Epidermal melanocyte (primary cell): ENCODE measurements at regions not wholly inside any gene's neighbourhood (a gene's known extent, or its start where the extent isn't known, plus 50 kb on each side); places are given as distances from the start of the nearest gene placed in this dataset.

ENCODE experiments used
- DNase-seq: peaks from one replicate; pipeline ENCODE4 v3.0.0; 2011; ENCODE audit warnings: low spot score; ENCODE audit not compliant: insufficient read length

DNA sequence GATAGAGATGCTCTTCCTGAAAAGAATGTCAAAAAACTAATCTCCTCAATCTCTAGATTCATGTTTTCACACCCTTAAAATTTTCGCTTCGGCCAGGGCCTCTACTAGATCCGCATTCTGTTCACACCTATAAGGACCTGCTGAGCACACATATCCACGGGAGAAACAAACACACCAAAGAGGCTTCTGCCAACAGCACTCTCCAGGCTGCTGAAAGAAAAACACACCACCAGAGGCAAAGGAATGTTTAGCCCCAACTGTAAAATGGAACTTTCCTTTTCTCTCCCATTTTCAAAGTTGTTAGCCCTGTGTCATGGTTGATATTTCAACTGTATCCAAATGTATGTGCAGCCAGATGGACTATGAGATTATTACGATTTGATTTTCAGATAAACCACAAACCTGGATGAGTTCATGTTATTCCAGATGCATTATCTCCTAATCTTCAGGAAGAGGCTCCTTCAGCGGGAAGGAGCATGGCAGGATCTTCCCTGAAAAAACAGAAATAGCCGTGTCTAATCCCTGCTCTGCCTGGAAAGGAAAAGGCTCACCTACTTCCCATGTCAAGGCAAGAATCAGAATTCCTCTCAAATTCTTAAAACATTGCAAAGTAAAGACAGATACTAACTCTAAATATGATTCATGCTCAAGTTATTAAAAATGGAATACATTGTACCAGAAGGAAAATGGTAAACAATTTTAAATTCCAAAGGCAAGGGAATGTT, 442.7 kb upstream of the NR2F2 start:
- no peak for DNase-seq

DNA sequence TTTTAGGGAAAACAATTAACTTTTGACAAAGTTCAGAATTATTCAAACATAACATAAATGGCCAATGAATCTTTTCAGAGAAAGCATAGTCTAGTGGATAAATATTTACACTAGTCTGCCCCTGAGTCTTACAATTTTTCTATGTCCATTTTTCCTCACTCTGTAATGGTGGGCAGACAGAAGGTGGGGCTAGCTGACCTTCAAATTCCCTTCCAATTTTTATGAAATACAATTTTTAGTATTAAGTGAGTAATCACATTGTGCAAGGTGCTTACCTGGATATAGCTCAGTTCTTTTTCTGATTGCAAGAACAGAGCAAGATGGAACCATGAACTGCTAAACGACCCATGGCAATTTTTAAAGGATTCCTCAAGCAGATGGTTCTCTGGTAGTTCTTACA, 441.7 kb upstream of the NR2F2 start:
- no peak for DNase-seq

- no peak for DNase-seq
Observed at GRCh38 chr15:95894407-95894956, 436.0 kb upstream of the NR2F2 start.

DNA sequence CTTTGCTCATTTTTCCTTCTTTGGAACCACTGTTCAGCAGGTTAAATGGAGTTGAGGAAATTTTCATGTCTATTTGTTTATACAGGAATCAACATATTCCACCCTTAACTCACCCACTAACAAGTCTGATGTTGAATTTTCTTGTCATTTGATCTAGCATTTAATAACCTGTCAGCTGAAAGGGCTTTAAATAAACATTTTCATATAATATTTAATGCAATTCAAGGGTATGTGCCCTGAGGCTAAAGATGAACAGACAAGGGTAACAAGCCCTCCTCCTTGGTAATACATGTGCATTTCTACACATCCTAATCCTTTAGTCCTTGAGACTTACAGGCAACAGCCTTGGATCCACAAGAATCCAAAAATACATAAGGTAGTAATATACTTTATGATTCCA, 435.0 kb upstream of the NR2F2 start:
- no peak for DNase-seq

DNA sequence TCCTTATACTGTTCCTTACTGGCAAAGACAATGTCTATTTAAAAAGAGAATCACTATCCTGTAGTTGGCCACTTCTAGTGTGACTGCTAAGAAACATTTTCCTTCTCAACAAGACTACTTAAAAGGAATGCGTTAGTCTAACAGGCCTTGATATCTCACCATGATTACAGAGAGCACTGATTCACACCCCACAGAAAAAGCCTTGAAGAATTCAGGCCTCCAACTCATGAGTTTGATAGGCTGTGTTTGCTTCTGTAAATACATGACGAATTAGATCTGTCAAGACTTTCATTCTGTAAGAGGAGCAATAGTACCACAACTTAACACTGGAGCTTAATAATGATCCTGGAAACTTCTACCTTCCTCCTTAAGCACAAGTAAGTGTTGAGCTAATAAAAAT, 432.8 kb upstream of the NR2F2 start:
- DNase-seq, result no peak

DNA sequence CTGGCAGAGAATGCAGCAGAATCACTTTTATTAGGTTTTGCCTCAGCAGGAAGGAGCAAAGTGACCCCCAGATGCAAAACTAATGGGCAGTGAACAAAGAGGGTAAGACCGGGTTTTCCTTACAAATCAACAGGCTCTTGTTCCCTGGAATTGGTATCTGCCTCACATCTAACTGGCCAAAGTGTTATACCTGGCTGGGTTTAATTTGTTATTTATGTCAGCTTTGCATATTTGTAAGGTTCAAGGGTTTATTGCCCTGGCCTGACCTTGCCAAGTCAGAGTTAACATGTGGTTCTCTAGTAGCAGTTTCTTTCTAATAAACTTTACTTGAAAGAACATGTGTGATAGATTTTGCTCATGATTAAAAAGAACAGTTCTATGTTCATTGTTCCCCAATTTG, 431.7 kb upstream of the NR2F2 start:
- DNase-seq, result no peak

- no peak for DNase-seq
Observed at GRCh38 chr15:95901271-95901670, 429.2 kb upstream of the NR2F2 start.

DNA sequence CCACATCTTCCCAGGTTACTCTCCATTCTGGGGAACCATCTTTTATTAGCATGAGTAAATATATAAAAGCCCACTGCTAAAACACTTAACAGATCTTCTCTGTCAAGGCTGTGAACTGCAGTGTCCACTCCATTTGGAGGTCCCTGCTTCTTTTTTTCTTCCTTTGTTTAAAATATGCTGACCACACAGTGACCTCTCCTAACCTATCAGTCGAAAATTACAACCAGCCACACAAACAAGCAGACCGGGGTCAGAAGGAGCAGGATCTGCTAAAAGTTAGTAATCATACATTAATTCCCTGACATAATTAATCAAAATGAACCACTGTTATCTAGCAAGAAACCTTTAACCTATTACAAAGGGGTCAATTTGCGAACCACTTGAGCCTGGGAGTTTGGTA, 427.9 kb upstream of the NR2F2 start:
- no peak for DNase-seq

GRCh38 chr15:95903352-95903751, 427.1 kb upstream of the NR2F2 start:
- DNase-seq, result no peak

- no peak for DNase-seq
Observed at GRCh38 chr15:95910643-95911212, 419.8 kb upstream of the NR2F2 start.

GRCh38 chr15:95911570-95912279, 418.8 kb upstream of the NR2F2 start:
- no peak for DNase-seq

GRCh38 chr15:95912280-95912625, 418.2 kb upstream of the NR2F2 start:
- no peak for DNase-seq

DNA sequence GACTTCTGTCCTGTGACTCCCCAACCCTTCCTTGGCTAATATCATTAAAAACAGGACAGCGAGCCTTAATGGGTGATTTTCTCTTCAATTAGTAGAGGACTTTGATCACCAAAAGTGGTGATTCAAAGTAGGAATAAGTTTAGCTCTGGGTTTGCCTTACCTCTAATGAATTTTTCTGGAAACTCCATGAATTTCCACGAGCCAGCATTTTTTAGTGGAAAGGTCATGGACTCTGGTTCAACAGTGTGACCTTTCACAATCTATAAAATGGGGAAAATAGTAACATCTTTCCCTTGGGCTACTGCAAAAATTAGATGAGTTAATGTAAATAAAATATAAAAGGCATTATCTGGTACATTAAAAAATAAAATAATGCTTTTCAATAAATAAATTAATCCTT, 417.8 kb upstream of the NR2F2 start:
- DNase-seq, result no peak

DNA sequence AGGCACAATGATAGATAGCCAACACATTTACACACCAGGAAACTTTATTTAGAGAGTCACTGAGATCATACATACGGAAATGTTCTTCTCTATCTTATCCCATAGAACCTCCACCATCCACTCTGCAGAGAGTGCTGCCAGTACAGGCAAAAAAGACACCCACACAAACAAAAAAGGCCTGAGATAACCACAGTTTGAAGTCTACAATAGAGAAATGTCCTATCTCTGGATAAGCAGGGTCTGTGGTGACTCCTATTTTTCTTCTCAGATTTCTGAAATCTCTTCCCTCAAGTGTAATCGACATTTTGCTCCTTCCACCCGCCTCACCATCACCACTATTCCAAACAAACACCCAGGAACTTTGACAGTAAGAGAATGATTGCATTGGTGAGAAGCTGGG, 413.9 kb upstream of the NR2F2 start:
- DNase-seq, result no peak

DNA sequence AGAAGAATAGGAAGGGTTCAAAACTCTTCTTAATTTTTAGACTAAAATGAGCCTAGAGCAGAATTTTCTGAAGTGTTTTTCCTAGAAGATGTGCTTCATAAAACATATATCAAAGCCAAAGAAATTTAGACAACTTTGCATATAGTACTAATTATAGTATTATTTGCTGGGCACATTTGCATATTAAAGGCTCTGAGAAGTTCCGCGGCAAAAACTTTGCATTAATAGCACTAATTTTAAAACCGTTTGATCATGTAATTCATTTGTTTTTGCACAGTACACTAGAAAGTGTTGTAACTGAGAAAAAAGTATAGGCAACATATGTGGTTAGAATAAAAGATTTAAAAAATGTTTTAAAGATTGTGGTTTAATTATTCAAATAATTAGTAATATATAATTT, 412.0 kb upstream of the NR2F2 start:
- DNase-seq, result no peak

GRCh38 chr15:95919460-95919859, 411.0 kb upstream of the NR2F2 start:
- no peak for DNase-seq

- DNase-seq, result no peak
Observed at GRCh38 chr15:95921404-95921803, 409.1 kb upstream of the NR2F2 start.

GRCh38 chr15:95922431-95922830, 408.1 kb upstream of the NR2F2 start:
- DNase-seq, result no peak

DNA sequence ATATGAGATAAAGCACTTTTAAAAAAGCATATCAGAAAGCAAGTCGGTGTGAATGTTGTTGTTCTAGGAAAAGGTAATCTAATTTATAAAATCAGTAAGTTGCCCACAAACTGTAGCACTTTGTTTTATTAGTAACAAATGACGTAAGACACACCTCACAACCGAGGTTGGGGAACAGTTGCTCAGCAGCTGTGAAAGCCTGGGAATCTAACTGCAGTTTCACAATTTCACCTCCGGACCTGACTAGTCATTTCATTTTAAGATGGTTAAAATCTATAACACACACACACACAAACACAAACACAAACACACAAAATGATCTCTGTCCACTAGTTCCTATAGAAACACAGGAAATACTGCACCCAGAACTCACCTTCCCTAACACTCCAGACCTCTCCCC, 406.7 kb upstream of the NR2F2 start:
- no peak for DNase-seq

DNA sequence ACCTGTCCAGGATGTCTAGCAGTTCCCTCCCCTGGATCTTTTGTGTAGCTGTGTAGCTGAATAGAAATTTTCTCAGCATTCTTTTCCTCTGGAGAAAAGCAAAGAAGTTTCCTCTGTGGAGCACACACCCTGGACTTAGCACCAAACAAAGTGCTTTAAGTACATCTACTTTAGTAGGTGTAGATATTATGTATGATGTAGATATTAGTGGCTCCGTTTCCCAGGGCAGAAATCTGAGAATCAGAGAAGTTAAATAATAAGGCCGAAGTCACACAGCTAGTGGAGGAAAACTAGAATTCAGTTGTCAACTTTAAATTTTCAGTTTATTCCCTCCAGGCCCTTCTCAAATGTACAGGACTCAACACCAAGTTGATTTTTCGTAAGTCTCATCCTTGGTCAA, 401.7 kb upstream of the NR2F2 start:
- no peak for DNase-seq

GRCh38 chr15:95929232-95929846, 401.2 kb upstream of the NR2F2 start:
- DNase-seq, result no peak

DNA sequence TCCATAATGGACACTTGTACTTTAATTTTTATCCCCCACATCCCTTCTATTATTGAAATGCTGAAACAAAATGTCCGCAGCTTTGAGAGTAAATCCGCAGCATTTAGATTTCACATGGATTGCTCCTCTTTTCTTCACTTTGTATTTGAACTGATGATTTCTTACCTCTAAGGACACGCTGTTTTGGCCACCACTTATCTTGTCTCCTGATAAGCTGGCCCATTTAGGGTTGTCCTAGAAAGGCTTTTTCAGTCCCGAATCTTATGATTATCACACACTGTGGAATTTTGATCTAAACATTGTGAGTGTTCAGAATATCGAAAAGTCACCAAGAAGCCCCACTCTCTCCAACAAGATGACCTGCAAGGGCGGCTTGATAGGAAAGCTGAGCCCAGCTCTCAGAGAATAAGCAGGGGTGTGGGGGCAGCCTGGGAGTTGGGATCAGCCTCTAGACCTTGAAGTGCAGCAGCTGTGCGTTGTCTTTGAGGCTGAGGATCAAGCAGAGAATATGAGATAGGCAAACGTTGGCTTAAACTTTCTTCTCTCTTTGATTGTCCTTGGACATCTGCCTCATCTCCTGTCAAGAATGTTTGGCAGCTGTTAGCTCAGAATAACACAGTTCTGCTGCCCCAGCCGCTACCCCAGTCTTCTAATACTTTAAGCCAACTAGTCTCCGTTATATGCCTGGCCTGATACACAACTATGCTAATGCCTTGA, 399.7 kb upstream of the NR2F2 start:
- DNase-seq, result no peak
